Thyroid gland (tissue), 4 donors: ENCODE measurements at regions not wholly inside any gene's neighbourhood (a gene's known extent, or its start where the extent isn't known, plus 50 kb on each side); places are given as distances from the start of the nearest gene placed in this dataset.

Experiments used
- DNase-seq, 2 donors: peaks; one replicate each; pipeline ENCODE4 v3.0.0-alpha.2; 2019
- H3K27ac ChIP-seq, 3 donors: fragments of 200-600 bp; sonication (generic); 1 replicate in 2 of 3; 2 replicates in 1 of 3; pipeline ENCODE4 v1.5.1; 2016 to 2019; ENCODE audit warnings: mild to moderate bottlenecking in 1 of 3, moderate library complexity in 1 of 3
- H3K27me3 ChIP-seq: fragments of 200-600 bp; sonication (generic); one replicate; pipeline ENCODE4 v1.5.1; 2019
- H3K36me3 ChIP-seq, 2 donors: fragments of 200-600 bp; sonication (generic); one replicate each; pipeline ENCODE4 v1.5.1; 2016 to 2019
- H3K4me1 ChIP-seq, 2 donors: fragments of 200-600 bp; sonication (generic); one replicate each; pipeline ENCODE4 v1.5.1; 2017 to 2019
- H3K4me3 ChIP-seq, 3 donors: fragments of 200-600 bp; sonication (generic); replicated peaks in 1 of 3; 1 replicate in 2 of 3; 2 replicates in 1 of 3; pipeline ENCODE4 v1.5.1; 2016; ENCODE audit warnings: mild to moderate bottlenecking in 1 of 3
- H3K9me3 ChIP-seq: fragments of 200-600 bp; sonication (generic); one replicate; pipeline ENCODE4 v1.5.1; 2017
- POLR2A ChIP-seq, 2 donors: fragments of 450-650 bp; IDR thresholded peaks; one replicate each; pipeline ENCODE4 v1.6.1; 2017; ENCODE audit warnings: antibody characterized with exemption in 2 of 2, mild to moderate bottlenecking in 2 of 2, moderate library complexity in 1 of 2
- WGBS, 2 donors: methylation state at CpG; one replicate each; pipeline ENCODE4 v1.1.5; 2017; 5-methylcytosine and 5-hydroxymethylcytosine counted together
- intact Hi-C: fragments of 100-400 bp; cut with DNase I; formaldehyde crosslinking; loops from one replicate; pipeline ENCODE4 v1.15.1; 2023
- TF ChIP-seq, protein P1 (sequence below), 6 experiments: fragments of 200-600 bp in 3 of 6; fragments of 450-650 bp in 3 of 6; sonication (generic) in 3 of 6; IDR thresholded peaks; one replicate each; pipeline ENCODE4 v1.5.1; 2016 to 2019; ENCODE audit warnings: antibody characterized with exemption in 6 of 6, mild to moderate bottlenecking in 2 of 6, inconsistent platforms in 1 of 6, moderate library complexity in 1 of 6

GRCh38 chr10:3411044-3411443, 238.5 kb upstream of the PITRM1 start:
- 76 to 78% methylated on average over 3 of the region's 3 CpGs for WGBS, 2 donors
- DNase-seq: no peak
- Histone ChIP-seq H3K9me3 (no peaks in the 10 kb centered on the region), H3K27me3 (no peaks in the 10 kb centered on the region), H3K36me3 (no peaks in the 10 kb centered on the region), H3K27ac (no peak overlapping the region), H3K4me1 (no peaks in the 10 kb centered on the region), H3K4me3 (no peak overlapping the region)
- TF ChIP-seq, protein P1, sequence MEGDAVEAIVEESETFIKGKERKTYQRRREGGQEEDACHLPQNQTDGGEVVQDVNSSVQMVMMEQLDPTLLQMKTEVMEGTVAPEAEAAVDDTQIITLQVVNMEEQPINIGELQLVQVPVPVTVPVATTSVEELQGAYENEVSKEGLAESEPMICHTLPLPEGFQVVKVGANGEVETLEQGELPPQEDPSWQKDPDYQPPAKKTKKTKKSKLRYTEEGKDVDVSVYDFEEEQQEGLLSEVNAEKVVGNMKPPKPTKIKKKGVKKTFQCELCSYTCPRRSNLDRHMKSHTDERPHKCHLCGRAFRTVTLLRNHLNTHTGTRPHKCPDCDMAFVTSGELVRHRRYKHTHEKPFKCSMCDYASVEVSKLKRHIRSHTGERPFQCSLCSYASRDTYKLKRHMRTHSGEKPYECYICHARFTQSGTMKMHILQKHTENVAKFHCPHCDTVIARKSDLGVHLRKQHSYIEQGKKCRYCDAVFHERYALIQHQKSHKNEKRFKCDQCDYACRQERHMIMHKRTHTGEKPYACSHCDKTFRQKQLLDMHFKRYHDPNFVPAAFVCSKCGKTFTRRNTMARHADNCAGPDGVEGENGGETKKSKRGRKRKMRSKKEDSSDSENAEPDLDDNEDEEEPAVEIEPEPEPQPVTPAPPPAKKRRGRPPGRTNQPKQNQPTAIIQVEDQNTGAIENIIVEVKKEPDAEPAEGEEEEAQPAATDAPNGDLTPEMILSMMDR (IDR thresholded peaks at IDR 0.05): no peak
- no peak for TF ChIP-seq POLR2A (IDR thresholded peaks at IDR 0.05)
- intact Hi-C loops: no loop called here

- no peaks in the 10 kb centered on the region for H3K4me1 ChIP-seq
- intact Hi-C loops: no loop called here
- H3K9me3 ChIP-seq: no peaks in the 10 kb centered on the region
- H3K4me3 ChIP-seq: no peak overlapping the region
- DNase-seq: no peak
- H3K36me3 ChIP-seq: no peaks in the 10 kb centered on the region
- no peak overlapping the region for H3K27ac ChIP-seq
- WGBS, 2 donors: 85 to 98% methylated on average over 2 to 4 of the region's 4 CpGs
- H3K27me3 ChIP-seq: no peaks in the 10 kb centered on the region
- TF ChIP-seq, protein P1 (IDR thresholded peaks at IDR 0.05): no peak
- TF ChIP-seq POLR2A (IDR thresholded peaks at IDR 0.05): no peak
Measured at GRCh38 chr10:3409928-3410327, 237.3 kb upstream of the PITRM1 start.

GRCh38 chr10:3408603-3409365, 236.2 kb upstream of the PITRM1 start:
- no peak for TF ChIP-seq POLR2A (IDR thresholded peaks at IDR 0.05)
- TF ChIP-seq, protein P1 (IDR thresholded peaks at IDR 0.05): no peak
- no peak overlapping the region for H3K27ac ChIP-seq
- H3K4me3 ChIP-seq: no peak overlapping the region
- DNase-seq: no peak
- no peaks in the 10 kb centered on the region for H3K4me1 ChIP-seq
- intact Hi-C loops: no loop called here
- no peaks in the 10 kb centered on the region for H3K9me3 ChIP-seq
- H3K36me3 ChIP-seq: no peaks in the 10 kb centered on the region
- H3K27me3 ChIP-seq: no peaks in the 10 kb centered on the region
- 79 to 89% methylated on average over 5 to 6 of the region's 6 CpGs for WGBS, 2 donors

DNA sequence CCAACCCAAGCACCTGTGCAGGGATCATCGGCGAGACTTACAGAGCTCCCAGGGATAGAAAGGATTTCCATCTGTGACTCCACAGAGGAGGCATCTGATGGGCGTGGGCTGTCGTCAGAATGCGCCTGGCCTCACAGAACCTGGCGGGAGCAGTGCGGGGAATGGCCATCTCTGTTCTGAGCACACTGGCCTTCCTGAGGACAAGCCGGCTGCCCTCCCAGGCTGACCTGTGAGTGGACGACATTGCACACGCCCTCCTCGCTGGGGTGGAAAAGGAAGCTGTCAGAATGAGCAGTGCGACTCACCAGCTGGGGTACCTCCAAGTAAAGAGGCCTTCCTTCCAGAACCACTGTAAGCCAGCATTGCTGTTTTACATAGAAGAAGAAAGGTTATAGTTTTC, 234.6 kb upstream of the PITRM1 start:
- H3K4me1 ChIP-seq: no peaks in the 10 kb centered on the region
- intact Hi-C loops: no loop called here
- TF ChIP-seq, protein P1 (IDR thresholded peaks at IDR 0.05): no peak
- TF ChIP-seq POLR2A (IDR thresholded peaks at IDR 0.05): no peak
- no peaks in the 10 kb centered on the region for H3K36me3 ChIP-seq
- H3K4me3 ChIP-seq: no peak overlapping the region
- DNase-seq: no peak
- H3K9me3 ChIP-seq: no peaks in the 10 kb centered on the region
- H3K27ac ChIP-seq: no peak overlapping the region
- no peaks in the 10 kb centered on the region for H3K27me3 ChIP-seq
- WGBS, 2 donors: 94 to 95% methylated on average over 12 of the region's 12 CpGs

GRCh38 chr10:3406556-3406955, 234.0 kb upstream of the PITRM1 start:
- 93 to 94% methylated on average over 16 of the region's 16 CpGs for WGBS, 2 donors
- Histone ChIP-seq H3K27ac (no peak overlapping the region), H3K36me3 (no peaks in the 10 kb centered on the region), H3K4me1 (no peaks in the 10 kb centered on the region), H3K27me3 (no peaks in the 10 kb centered on the region), H3K9me3 (no peaks in the 10 kb centered on the region), H3K4me3 (no peak overlapping the region)
- TF ChIP-seq, protein P1 (IDR thresholded peaks at IDR 0.05): no peak
- no peak for TF ChIP-seq POLR2A (IDR thresholded peaks at IDR 0.05)
- DNase-seq: no peak
- intact Hi-C loops: no loop called here
